AG04450 (cell line): ENCODE measurements at regions not wholly inside any gene's neighbourhood (a gene's known extent, or its start where the extent isn't known, plus 50 kb on each side); places are given as distances from the start of the nearest gene placed in this dataset.
"Not testable (repeated sequence)": the region's sequence is repeated elsewhere in the genome, so short reads cannot be mapped to it uniquely, and the experiment has no call there.

ENCODE experiments used
- CTCF ChIA-PET: fragments of 300-600, 350-600 bp; formaldehyde crosslinking; extraction: SDS; loops from one replicate; lab custom pipeline; 2022; ENCODE audit warnings: antibody characterized with exemption, inconsistent platforms; lab: Charles Lee
- POLR2A ChIA-PET: fragments of 350-600 bp; formaldehyde crosslinking; extraction: SDS; loops from one replicate; lab custom pipeline; 2021; ENCODE audit warnings: antibody characterized with exemption, inconsistent platforms; lab: Yijun Ruan, JAX
- DNase-seq: peaks from one replicate; pipeline ENCODE4 v3.0.0-alpha.2; 2011; ENCODE audit warnings: low read depth, low spot score
- H3K27ac ChIP-seq: one replicate; pipeline ENCODE4 v1.5.1; 2012; ENCODE audit warnings: low read depth, low read length, control low read depth
- H3K27me3 ChIP-seq: one replicate; pipeline ENCODE4 v1.6.0; 2012; ENCODE audit warnings: low read length; ENCODE audit not compliant: control insufficient read depth, insufficient read depth
- H3K4me3 ChIP-seq: 2 replicates; pipeline ENCODE4 v1.5.1; 2011; ENCODE audit warnings: mild to moderate bottlenecking, low read depth, low read length, control low read depth
- H3K9me3 ChIP-seq: 2 replicates; pipeline ENCODE4 v1.5.1; 2012; ENCODE audit warnings: low read length; ENCODE audit not compliant: control insufficient read depth, insufficient read depth

DNA sequence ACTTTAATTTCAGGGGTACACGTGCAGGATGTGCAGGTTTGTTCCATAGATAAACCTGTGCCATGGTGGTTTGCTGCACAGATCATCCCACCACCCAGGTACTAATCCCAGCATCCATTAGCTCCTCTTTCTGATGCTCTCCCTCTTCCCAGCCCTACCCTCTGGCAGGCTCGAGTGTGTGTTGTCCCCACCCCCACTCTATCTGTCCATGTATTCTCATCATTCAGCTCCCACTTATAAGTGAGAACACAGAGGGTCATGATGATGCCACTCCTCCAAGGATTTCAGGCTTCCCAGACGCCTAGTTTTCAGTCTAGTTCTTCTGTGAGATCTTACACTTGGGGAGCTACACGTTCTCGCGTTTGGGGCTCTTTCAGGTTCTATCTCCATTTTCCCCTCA lies 93.4 kb upstream of the NBPF11 start:
- H3K27me3 ChIP-seq, H3K9me3 ChIP-seq, POLR2A ChIA-PET, H3K4me3 ChIP-seq, DNase-seq, H3K27ac ChIP-seq, CTCF ChIA-PET: not testable (repeated sequence)

DNA sequence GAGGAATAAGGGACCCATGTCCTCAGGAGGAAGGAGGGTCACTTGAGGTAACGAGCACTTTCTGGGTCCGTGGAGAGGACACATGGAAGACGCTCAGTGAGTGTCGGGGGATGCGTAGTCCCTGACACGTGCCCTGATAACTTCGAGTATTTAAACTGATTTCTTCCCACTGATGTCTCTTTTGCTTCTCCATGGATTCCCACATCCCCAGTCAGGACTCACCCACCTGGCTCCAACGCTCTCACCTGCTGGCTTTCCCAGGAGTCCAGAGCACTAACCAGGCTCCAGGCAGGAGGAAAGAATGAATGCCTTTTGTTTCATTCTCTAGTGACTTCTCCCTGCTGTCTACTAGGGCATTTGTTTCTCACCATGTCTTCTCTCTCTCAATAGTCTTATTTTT lies 81.2 kb upstream of the NBPF11 start:
- H3K27ac ChIP-seq, H3K9me3 ChIP-seq, H3K4me3 ChIP-seq, H3K27me3 ChIP-seq, CTCF ChIA-PET, POLR2A ChIA-PET, DNase-seq: not testable (repeated sequence)

DNA sequence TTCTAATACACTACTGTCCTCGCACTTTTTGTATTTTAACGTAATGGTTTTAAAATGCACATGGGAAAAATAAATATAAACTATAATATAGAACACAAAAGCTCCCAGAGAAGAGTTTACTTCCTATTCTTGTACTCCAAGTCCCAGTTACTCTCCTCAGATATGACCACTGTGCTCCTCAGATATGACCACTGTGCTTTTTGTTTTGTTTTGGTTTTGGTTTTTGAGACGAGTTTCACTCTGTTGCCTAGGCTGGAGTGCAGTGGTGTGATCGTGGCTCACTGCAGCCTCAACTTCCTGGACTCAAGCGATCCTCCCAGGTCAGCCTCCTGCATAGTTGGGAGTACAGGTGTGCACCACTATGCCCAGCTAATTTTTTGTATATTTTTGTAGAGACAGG lies 76.8 kb upstream of the NBPF11 start:
- H3K27ac ChIP-seq, POLR2A ChIA-PET, H3K4me3 ChIP-seq, CTCF ChIA-PET, DNase-seq, H3K27me3 ChIP-seq, H3K9me3 ChIP-seq: not testable (repeated sequence)

DNA sequence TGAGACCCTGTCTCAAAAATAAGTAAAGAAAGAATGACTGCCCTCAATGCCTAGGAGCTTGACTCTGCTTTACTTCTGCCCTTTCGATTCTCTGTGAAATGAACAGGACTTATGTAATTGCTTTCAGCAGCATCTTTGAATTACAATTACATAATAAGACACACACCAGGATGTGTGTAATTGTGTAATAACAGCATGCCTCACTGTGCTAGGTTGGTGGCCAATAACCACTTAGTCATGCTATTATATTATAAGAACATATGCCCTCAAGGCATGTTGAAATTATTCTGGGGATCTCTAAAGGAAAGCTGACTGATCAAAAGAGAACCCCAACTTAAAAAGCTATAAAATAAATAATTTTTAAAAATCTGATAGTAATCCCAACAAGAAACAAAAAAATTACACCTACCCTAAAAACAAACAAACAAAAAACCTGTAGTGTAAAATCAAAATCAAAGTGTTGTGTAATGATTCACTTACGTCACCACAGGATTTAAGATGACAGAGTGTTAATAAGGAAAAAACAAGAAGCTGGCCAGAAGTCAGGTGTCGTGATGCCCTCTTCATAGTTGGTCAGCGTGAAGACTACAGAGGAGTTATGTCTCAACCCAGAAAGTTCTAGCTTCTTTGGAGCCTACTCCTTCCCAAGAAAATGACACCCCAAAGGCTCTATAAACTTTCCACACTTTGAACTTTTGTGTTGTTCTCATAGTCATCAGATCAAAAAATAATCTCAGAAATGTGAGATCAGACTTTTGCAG lies 70.5 kb upstream of the NBPF11 start:
- H3K9me3 ChIP-seq, H3K27me3 ChIP-seq, H3K4me3 ChIP-seq, CTCF ChIA-PET, DNase-seq, POLR2A ChIA-PET, H3K27ac ChIP-seq: not testable (repeated sequence)

DNA sequence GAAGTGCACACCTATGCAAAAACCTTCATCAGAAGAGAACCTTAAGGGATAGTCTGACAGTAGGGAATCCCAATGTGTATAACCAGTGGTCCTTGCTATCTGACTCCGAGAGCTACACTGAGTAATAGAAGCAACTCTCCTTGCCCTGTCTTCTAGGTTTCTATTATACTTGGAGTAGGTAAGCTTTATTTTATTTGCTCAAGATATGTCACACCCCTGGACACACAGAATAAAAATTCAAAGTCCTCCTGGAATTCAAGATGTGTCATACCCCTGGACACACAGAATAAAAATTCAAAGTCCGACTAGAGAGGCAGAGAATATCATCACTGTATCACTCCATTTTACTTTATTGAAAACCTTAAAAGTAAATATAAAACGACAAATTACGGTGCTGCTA lies 69.5 kb upstream of the NBPF11 start:
- DNase-seq, H3K4me3 ChIP-seq, H3K27me3 ChIP-seq, H3K27ac ChIP-seq, H3K9me3 ChIP-seq, CTCF ChIA-PET, POLR2A ChIA-PET: not testable (repeated sequence)

DNA sequence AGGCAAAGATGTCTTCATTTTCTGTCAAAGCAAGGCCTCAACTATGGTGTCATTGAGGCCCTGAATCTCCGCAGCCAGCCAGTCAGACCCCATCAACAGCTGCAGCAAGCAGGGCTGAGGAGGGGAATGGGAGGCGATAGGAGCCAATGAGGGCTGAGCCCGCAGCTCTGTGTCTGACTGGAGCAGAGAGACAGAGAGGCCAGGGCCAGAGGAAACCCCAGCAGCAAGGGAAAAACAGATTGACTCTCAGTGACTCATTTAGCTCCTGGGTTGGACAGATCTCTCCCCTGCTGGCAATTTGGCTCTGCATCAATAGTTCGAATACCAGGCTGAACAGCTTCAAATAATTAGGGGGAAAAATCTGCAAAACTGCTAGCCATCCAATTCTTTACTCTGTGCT lies 67.1 kb upstream of the NBPF11 start:
- CTCF ChIA-PET, H3K27me3 ChIP-seq, H3K27ac ChIP-seq, H3K9me3 ChIP-seq, H3K4me3 ChIP-seq, POLR2A ChIA-PET, DNase-seq: not testable (repeated sequence)

DNA sequence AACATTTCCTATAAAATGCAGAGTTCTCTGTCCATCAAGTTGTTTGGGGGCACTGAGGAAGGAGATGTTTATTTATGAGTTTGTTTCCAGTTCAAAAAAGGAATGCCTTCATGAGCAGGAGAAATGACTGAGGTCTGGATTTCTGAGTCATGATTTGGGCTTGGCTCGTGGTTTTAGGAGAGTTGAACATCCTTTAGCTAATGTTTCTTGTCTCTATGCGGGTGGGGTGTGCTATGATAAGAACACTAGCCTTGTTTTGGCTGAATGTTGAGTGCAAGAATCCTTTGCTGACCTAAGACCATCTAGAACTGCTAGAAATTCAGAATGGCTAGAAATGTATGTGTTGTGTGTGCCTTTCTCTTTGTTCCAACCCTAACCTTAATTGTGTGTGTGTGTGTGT lies 59.1 kb upstream of the NBPF11 start:
- H3K27ac ChIP-seq, H3K9me3 ChIP-seq, H3K27me3 ChIP-seq, POLR2A ChIA-PET, DNase-seq, H3K4me3 ChIP-seq, CTCF ChIA-PET: not testable (repeated sequence)

DNA sequence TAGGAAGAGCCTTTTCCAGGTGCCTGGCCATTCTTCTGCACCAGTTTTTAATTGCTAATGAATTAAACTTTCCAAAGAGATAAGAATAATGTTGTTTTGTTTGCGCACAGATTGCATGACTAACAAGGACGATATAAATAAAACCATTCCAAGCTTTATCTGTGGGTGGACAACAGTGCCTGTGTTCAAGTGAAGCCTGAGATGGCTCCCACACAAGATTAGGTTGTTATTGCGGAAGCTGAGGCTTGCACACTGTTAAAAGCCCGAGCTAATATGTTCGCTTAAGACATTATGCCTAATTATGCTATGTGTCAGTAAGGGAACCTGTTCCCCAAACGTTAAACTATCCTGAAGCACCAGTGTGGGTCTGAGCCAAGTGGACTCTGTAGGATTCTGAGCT lies 58.5 kb upstream of the NBPF11 start:
- H3K4me3 ChIP-seq, DNase-seq, H3K27me3 ChIP-seq, CTCF ChIA-PET, H3K27ac ChIP-seq, H3K9me3 ChIP-seq, POLR2A ChIA-PET: not testable (repeated sequence)

DNA sequence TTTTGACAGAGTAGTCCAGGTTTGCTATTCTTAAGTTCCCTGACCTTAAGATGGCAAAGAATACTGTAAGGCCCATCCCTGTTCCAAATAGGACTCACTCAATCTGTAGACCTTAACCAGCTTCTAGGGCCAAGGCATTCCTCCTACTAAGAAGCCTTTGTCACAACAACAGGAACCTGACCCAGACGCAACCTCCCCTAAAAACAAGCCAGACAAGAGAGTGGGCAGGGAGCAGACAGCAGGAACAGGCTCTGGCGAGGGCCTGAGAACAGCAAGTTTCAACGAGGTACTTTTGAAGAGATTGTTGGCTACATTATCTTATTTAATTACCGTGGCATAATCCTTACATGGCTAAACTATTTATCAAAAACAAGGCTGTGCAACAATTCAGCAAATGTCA lies 58.1 kb upstream of the NBPF11 start:
- H3K27ac ChIP-seq, H3K4me3 ChIP-seq, CTCF ChIA-PET, DNase-seq, POLR2A ChIA-PET, H3K27me3 ChIP-seq, H3K9me3 ChIP-seq: not testable (repeated sequence)

DNA sequence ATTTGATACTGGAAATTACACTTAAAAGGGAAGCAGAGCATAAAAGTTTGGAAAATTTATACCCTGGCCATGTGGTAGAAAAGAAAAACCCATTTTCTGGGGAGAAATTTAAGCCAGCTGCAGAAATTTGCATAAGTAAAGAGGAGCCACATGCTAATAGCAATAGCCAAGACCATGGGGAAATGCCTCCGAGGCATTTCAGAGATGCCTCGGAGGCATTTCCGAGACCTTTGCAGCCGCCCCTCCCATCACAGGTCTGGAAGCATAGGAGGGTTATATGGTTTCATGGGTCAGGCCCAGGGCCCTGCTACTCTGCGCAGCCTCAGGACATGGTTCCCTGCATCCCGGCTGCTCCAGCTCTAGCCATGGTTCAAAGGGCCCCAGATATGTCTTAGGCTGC lies 49.9 kb upstream of the NBPF11 start:
- H3K4me3 ChIP-seq, DNase-seq, H3K27me3 ChIP-seq, H3K9me3 ChIP-seq, POLR2A ChIA-PET, H3K27ac ChIP-seq, CTCF ChIA-PET: not testable (repeated sequence)
